ENCODE measurements at regions not wholly inside any gene's neighbourhood (a gene's known extent, or its start where the extent isn't known, plus 50 kb on each side); places are given as distances from the start of the nearest gene placed in this dataset.

- no peak overlapping the region for H3K4me3 Mint-ChIP-seq (ENCODE audit: unreplicated experiment)
- no peaks in the 10 kb centered on the region for H3K9me3 Mint-ChIP-seq (ENCODE audit: unreplicated experiment)
- no peak overlapping the region for H3K27ac Mint-ChIP-seq (ENCODE audit: unreplicated experiment)
- peaks cover 4% of the 10 kb centered on the region for H3K36me3 Mint-ChIP-seq (ENCODE audit: unreplicated experiment)
- TF ChIP-seq, protein P1, sequence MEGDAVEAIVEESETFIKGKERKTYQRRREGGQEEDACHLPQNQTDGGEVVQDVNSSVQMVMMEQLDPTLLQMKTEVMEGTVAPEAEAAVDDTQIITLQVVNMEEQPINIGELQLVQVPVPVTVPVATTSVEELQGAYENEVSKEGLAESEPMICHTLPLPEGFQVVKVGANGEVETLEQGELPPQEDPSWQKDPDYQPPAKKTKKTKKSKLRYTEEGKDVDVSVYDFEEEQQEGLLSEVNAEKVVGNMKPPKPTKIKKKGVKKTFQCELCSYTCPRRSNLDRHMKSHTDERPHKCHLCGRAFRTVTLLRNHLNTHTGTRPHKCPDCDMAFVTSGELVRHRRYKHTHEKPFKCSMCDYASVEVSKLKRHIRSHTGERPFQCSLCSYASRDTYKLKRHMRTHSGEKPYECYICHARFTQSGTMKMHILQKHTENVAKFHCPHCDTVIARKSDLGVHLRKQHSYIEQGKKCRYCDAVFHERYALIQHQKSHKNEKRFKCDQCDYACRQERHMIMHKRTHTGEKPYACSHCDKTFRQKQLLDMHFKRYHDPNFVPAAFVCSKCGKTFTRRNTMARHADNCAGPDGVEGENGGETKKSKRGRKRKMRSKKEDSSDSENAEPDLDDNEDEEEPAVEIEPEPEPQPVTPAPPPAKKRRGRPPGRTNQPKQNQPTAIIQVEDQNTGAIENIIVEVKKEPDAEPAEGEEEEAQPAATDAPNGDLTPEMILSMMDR (IDR thresholded peaks at IDR 0.05; ENCODE audit: partially characterized antibody, unreplicated experiment): no peak
- no peak for DNase-seq
- H3K27me3 Mint-ChIP-seq (ENCODE audit: unreplicated experiment): no peaks in the 10 kb centered on the region
- no peaks in the 10 kb centered on the region for H3K4me1 Mint-ChIP-seq (ENCODE audit: low read depth, unreplicated experiment)
Measured at GRCh38 chr5:8376478-8376877, 507.5 kb downstream of the MTRR start.

DNA sequence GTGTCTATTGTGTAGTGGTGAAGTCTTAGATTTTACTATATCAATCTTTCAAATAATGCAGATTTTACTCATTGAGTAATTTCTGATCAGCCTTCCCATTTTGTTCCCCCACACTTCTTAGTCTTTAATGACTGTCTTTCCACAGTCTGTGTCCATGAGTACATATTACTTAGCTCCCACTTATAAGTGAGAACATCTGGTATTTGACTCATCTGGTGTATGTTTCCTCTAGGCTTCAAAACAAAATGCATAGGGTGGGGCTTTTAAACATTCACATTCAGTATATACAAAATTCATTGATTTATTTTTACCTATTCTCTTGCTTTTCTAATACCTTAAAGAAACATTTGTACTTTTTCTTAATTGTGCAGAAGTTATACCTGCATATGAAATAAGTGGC is 513.0 kb downstream of the MTRR start:
- TF ChIP-seq, protein P1 (IDR thresholded peaks at IDR 0.05; ENCODE audit: partially characterized antibody, unreplicated experiment): no peak
- Mint-ChIP-seq H3K4me1 (ENCODE audit: low read depth, unreplicated experiment) (peaks cover 4% of the 10 kb centered on the region), H3K36me3 (ENCODE audit: unreplicated experiment) (no peaks in the 10 kb centered on the region), H3K9me3 (ENCODE audit: unreplicated experiment) (peaks cover 1% of the 10 kb centered on the region), H3K27me3 (ENCODE audit: unreplicated experiment) (no peaks in the 10 kb centered on the region), H3K27ac (ENCODE audit: unreplicated experiment) (no peak overlapping the region), H3K4me3 (ENCODE audit: unreplicated experiment) (no peak overlapping the region)
- no peak for DNase-seq

DNA sequence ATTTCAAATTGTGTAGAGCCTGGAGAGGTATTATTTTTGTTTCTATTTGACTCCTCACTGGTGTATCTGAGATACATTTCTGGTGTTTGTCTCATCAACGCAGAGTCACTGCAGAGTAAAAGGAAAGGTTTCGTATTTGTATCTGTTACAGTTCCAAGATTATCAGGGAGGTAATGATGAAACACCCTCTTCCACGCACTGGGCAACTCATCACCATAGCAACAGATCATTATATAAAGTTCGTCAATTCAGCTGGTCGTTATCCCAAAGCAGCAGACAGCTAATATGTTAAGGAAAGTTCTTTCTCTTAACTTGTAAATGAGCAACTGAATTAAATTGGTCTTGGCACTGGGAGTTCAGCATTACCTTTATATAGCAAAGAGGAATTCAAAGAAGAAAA is 513.5 kb downstream of the MTRR start:
- peaks cover 4% of the 10 kb centered on the region for H3K9me3 Mint-ChIP-seq (ENCODE audit: unreplicated experiment)
- no peak overlapping the region for H3K27ac Mint-ChIP-seq (ENCODE audit: unreplicated experiment)
- H3K27me3 Mint-ChIP-seq (ENCODE audit: unreplicated experiment): no peaks in the 10 kb centered on the region
- no peaks in the 10 kb centered on the region for H3K36me3 Mint-ChIP-seq (ENCODE audit: unreplicated experiment)
- no peak overlapping the region for H3K4me3 Mint-ChIP-seq (ENCODE audit: unreplicated experiment)
- H3K4me1 Mint-ChIP-seq (ENCODE audit: low read depth, unreplicated experiment): peaks cover 4% of the 10 kb centered on the region
- DNase-seq: no peak
- TF ChIP-seq, protein P1 (IDR thresholded peaks at IDR 0.05; ENCODE audit: partially characterized antibody, unreplicated experiment): no peak

- Mint-ChIP-seq H3K27me3 (ENCODE audit: unreplicated experiment) (no peaks in the 10 kb centered on the region), H3K36me3 (ENCODE audit: unreplicated experiment) (no peaks in the 10 kb centered on the region), H3K27ac (ENCODE audit: unreplicated experiment) (peak overlapping the region; percentile 5), H3K4me1 (ENCODE audit: low read depth, unreplicated experiment) (peaks cover 4% of the 10 kb centered on the region), H3K4me3 (ENCODE audit: unreplicated experiment) (peak overlapping the region; percentile 27), H3K9me3 (ENCODE audit: unreplicated experiment) (peaks cover 4% of the 10 kb centered on the region)
- TF ChIP-seq, protein P1 (IDR thresholded peaks at IDR 0.05; ENCODE audit: partially characterized antibody, unreplicated experiment): no peak
- DNase-seq: no peak
Measured at GRCh38 chr5:8383616-8384015, 514.7 kb downstream of the MTRR start.

- DNase-seq: no peak
- Mint-ChIP-seq H3K4me3 (ENCODE audit: unreplicated experiment) (no peak overlapping the region), H3K27me3 (ENCODE audit: unreplicated experiment) (peaks cover 3% of the 10 kb centered on the region), H3K27ac (ENCODE audit: unreplicated experiment) (no peak overlapping the region), H3K36me3 (ENCODE audit: unreplicated experiment) (no peaks in the 10 kb centered on the region), H3K9me3 (ENCODE audit: unreplicated experiment) (peaks cover 4% of the 10 kb centered on the region), H3K4me1 (ENCODE audit: low read depth, unreplicated experiment) (peaks cover 4% of the 10 kb centered on the region)
- TF ChIP-seq, protein P1 (IDR thresholded peaks at IDR 0.05; ENCODE audit: partially characterized antibody, unreplicated experiment): no peak
Measured at GRCh38 chr5:8386719-8387288, 517.9 kb downstream of the MTRR start.
